GM18507 (cell line): ENCODE measurements at regions not wholly inside any gene's neighbourhood (a gene's known extent, or its start where the extent isn't known, plus 50 kb on each side); places are given as distances from the start of the nearest gene placed in this dataset.

Source experiments
- DNase-seq: peaks from one replicate; pipeline ENCODE4 v3.0.0; 2011; ENCODE audit warnings: low read depth; ENCODE audit not compliant: insufficient read length; ENCODE audit errors: extremely low spot score
- FAIRE-seq: peaks from 2 replicates; lab custom pipeline; 2011; peaks lifted over from hg19 to GRCh38; lab: Jason Lieb, UNC

DNA sequence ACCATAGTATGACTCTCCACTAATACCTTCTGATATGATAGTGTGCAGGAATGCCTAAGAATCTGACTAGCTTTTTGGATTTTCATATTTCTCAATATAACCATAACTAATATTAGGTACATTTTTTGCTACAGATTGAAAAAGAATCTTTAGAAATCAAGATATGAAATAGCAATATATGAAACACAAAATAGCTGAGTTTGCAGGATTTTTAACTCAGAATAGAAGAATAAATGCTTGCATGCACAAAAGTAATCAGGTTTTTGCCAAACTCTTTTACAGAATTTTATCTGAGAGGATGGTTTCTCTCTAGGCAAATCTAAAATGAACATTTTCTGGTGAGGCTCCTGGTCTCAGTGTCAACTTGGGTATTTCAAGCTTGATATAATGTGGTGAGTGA is 402.6 kb downstream of the TMEM232 start:
- no peak for DNase-seq
- no peak for FAIRE-seq

DNA sequence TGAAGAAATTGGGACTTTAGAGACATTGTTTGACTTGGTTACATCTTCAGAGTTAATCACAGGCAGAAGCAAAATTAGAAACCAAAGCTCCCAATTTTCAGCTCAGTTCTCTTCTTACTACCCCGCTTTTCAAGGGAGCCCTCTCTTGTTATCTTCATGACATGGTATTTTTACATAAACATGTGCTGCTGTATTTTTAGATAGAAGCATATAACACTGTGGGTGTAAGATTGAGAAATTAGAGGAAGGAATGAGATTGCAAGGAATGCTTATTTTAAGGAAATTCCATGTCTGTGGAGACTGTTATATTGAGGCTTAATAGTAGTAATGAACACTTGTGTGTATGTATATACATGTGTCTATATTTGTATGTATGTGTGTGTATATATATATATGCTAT is 401.6 kb downstream of the TMEM232 start:
- no peak for FAIRE-seq
- no peak for DNase-seq

DNA sequence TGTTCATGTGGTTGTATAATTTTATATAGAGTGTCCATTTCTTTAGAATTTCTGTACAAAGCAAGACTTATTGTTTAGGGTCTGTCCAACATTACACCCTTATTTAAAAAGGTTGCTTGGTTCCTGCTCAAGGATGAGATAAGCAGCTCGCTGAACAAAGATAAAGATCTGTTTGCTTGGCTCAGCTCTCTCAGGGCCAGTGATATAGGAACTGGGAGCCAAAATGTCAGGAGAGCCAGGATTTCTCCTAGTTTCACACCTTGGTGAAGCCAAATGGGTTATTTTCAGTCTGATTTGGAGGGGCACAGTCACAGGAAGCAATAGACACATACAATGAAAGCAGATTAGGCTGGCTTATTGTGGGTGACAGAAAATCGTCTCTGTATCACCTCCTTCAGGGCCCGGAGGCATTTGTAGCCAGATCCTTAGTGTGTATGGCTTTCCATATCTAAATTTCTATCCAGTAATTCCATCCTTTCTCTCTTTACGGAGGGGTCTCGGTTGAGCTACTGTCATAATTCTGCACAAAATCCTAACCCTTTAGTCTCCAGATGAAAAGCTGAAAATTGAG is 396.4 kb downstream of the TMEM232 start:
- FAIRE-seq = no peak
- DNase-seq = no peak

DNA sequence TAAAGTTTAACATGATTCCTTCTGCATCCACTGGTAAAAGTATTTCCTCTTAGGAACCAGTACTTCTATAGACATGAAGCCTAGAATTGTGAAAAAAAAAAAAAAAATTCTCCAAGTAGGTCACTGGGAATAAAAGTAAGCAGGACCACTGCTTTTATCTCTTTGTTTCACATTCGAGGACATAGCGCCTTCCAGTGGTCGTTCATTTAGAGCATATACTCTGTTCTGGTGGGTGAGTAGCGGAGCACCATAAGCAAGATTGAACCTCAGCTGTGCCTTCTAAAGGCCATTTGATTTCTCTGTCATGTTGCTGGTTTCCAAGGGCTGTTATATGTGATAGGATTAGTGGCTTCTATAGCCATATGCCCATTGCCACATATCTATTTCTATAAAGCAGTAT is 393.1 kb downstream of the TMEM232 start:
- no peak for DNase-seq
- FAIRE-seq = no peak

DNA sequence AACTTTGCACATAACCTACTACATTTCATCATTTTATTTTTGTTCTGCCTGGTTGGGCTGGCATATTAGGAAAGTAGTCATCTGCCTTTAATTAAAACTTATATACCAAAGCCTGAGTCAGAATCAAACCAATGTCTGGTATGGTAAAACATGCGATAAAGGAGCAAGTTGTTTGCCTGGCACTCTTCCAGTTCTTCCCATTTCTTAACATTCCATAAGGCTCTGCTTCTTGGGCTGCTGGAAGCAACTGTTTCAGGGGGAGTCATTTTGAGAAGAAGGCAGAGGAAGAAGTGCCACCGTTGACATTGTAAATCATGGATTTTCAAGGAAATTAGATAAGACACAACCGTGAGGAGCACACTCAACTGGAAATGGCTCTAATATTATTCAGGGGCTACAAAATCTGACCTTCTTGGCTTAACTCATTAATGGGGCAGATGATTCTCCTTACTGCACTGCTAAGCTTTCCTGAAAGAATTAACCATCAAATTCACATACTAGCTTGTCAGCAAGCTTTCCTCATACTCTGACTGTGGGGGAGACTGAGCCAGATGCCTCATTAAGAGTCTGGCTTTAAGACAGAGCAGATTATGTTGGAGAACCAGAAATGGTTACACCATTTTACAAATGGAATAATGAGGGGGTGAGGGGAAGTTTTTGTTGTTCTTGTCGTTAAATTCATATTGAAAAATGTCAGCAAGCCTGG is 391.0 kb downstream of the TMEM232 start:
- FAIRE-seq (no peak), DNase-seq (no peak)

DNA sequence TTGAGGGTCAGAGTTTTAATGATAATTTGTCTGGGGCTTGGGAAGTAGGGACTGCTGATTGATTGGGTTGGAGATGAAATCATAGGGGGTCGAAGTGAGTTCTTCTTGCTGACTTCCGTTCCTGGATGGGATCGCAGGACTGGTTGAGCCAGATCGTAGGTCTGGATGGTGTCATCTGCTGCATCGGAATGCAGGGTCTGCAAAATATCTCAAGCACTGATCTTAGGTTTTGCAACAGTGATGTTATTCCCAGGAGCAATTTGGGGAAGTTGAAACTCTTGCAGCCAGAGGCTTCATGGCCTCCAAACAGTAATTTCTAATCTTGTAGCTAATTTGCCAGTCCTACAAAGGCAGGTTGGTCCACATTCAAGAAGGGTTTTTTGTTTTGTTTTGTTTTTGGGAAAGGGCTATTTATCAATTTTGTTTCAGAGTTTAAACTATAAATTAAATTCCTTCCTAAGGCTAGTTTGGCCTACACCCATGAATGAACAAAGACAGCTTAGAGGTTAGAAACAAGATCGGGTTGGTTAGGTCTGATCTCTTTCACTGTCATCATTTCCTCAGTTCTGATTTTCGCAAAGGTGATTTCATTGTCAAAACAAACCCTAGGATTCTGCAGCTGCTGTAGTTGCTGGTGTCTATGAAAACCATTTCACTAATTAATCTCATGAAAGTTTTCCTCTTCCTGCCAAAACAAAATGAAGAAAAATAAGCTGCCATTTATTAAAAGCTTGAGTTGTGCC is 388.0 kb downstream of the TMEM232 start:
- DNase-seq (no peak), FAIRE-seq (no peak)

DNA sequence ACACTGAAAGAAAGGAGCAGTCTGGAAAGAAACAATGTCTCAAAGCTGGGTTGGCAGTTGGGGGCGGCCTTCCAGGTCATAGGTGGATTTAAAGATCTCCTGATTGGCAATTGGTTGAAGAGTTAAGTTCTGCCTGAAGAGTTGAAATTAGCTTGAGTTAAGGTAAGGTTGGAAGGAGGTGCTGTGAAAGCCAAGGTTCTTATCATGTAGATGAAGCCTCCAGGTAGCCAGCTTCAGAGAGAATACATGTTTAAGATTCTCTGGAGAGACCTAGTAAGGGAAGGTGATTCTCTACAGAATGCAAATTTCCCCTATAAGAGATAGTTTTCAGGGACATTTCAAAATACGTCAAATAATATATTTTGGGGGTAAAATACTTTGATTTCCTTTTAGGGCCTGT is 387.1 kb downstream of the TMEM232 start:
- FAIRE-seq (no peak), DNase-seq (no peak)

DNA sequence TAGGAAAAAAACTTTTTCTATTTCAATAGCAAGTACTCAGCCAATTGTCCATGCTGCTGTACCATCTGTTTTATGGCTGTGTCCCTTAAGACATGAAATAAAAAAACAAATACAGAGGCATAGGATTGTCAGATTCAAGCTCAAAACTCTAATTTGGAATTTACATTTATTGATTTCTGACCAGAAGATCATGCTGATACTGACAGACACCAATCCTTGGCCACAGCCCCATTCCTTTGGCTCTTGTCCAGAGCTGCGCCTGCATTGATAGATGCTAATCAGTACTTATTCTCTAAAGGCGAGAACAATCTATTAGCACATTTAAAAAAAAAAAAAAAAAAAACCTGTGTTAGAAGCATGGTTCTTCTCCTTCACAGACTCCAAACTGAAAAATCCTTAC is 384.6 kb downstream of the TMEM232 start:
- no peak for DNase-seq
- no peak for FAIRE-seq

DNA sequence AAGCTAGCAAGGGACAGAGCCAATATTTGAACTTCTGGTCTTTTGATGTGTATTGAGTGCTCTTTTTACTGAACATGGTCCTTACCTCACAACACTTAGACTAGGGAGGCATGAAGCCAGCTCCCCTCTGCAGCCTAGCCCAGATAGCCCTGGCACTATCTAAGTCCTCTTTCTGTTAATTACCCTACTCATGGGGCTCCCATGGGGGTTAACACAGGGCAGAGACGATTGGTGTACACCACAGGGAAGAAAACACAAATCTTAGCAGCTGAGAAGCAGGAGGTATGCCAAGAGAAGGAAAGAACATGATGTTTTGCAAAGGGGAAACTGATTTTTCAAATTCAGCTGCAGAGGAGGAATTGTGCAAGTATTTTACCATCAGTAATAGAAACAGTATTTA is 383.8 kb downstream of the TMEM232 start:
- FAIRE-seq = no peak
- DNase-seq = no peak

DNA sequence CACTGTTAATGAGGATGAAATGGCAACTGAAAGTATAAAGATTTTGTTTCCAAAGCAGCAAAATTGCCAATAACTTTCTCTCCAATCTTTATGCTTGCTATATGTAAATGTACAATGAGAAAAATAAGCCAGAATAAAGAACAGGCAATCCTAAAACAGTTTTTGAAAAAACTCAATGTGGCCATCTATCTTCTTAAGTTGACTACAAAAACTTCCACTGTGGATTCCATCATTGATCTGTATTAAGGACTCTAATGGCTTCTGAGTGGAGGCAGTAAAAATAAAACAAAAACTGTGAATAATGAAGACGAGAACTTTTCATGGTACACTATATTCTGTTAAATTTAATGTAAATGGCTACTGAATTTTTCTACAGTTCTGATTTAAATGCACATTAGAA is 382.9 kb downstream of the TMEM232 start:
- FAIRE-seq (no peak), DNase-seq (no peak)

DNA sequence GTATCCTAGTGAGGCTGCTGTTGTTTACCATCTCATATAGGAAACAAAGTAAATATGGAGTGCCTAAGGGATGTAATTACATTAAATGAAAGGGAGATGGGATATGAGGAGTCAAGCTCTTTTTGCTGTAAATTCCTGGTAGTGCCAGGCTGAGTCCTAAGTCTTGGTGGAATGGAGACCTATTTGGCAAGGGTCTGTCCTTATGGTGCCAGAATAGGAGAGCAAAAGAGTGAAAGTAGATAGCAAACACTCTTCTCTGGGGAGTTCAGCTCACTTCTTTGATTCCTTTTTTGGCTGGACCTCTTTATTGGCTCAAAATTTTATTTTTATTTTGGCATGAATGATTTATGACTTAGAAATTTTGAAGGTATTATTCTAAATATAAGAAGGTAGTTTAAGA is 380.8 kb downstream of the TMEM232 start:
- FAIRE-seq (no peak), DNase-seq (no peak)

DNA sequence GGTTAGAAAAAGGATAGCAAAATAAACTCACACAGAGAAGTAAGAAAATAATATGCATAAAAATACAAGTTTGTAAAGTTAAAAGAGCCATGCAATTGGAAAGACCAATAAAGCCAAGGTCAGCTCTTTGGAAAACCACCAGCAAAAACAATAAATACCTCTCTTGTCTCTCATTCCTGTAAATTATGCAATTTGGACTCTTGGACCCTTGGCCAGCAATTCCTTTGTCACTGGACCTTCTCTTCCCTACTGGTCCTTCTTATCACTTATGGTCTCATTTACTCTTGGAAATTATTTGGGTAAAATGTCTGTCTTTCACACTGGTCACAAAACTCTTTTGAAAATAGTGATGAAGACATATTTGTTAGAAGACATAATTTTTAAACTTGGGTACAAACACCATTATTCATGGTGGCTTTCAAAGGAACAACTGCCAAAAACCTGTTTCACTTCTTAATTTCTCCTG is 379.5 kb downstream of the TMEM232 start:
- DNase-seq (no peak), FAIRE-seq (no peak)

DNA sequence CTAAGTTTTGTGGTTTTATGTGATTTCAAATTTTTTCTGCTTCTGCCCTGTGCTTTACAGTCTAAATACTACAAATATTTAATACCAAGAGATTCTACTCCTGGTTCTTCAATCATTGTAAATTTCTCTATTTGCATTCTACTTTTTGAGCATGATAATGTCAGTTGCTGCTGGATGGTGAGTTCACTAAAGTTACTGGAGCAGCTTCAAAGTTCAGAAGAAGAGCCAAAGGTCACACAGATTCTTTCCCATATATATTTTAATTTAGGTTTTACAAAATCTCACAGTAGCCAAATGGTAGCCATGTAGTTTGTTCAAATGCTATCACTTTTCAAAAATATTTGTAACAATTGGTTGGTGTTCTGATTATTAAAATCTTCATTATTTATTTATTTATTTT is 378.7 kb downstream of the TMEM232 start:
- no peak for FAIRE-seq

DNA sequence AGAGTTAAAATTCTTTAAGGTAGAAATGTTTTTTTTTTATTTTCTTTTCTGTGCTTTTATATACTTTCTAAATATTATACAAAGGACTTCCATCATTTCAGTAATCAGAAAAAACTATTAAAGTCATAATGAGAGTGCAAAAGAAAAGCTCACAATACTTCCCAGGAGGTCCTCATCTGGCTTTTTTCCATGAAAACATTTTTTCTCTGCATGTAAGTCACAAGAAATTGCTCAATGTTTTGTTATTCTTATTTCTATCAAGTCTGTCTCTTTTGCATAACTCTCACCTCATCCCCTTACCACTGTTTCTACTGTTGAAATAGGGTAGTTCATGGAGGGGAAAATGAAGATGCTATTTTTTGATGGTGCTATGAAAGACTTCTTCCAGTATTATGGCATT is 375.0 kb downstream of the TMEM232 start:
- DNase-seq = no peak
- FAIRE-seq = no peak

More for the DNA sequence above, 378.7 kb downstream of the TMEM232 start:
- no peak for DNase-seq

DNA sequence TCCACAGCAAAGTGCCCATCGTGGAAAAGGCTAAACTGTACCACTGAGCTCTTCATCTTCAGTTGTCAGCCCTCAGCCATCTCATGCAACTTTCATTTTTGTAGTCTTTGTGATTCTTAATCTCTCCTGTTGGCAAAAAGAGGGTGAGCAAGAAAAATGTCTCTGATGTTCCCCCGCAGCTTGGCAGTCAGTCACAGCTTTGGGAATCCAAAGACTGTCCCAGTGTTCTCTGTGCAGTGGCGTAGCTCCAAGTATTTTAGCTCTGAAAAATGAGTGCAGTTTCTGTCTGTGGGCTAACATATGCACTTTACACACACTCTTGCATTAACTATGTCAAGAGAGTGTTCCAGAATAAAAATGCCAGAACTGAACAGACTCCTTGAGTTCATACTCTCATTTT is 372.2 kb downstream of the TMEM232 start:
- no peak for FAIRE-seq
- no peak for DNase-seq

DNA sequence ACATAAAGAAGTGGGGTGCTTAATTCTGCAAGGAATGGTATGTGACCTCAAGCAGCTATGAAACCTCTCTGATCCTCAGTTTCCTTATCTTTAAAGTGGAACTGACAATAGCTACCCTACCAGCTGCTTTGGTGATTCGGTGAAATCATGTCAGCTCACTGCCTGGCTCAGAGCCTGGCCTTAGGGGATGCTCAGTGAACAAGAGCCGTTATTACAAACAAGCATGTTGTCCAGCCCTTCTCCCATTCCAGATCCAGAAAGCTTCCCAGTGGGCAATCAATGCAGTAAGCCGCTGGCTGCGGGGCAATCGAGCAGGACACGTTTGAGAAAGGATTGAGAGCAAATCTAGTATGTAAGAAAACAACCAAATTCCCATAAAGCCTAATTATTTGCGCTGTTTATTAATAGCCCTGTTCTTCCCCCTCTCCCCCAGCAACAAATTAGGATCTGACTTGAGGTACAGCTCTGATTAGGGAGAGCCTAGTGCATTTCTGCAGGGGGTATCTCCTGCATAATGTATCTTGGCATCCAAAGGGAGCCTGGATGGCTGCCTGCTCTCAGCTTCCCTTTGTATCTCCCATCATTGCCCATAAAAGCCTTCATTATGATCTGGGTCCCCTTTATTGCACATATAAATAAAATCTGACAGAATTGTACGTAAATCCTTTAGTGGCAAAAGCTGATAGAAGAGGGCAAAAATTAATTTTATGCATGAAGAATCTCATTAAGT is 371.4 kb downstream of the TMEM232 start:
- FAIRE-seq (no peak), DNase-seq (no peak)

DNA sequence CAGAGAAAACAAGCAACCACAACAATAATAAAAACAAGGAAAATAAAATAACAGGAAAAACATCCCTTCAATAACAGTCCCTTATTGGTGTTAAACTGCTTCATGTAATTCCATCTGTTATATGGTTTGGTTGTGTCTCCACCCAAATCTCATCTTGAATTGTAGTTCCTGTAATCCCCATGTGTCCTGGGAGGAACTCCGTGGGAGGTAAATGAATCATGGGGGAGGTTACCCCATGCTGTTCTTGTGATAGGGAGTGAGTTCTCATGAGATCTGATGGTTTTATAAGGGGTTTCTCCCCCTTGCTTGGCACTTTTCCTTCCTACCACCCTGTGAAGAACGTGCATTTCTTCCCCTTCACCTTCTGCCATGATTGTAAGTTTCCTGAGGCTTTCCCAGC is 369.8 kb downstream of the TMEM232 start:
- no peak for FAIRE-seq
- DNase-seq = no peak

DNA sequence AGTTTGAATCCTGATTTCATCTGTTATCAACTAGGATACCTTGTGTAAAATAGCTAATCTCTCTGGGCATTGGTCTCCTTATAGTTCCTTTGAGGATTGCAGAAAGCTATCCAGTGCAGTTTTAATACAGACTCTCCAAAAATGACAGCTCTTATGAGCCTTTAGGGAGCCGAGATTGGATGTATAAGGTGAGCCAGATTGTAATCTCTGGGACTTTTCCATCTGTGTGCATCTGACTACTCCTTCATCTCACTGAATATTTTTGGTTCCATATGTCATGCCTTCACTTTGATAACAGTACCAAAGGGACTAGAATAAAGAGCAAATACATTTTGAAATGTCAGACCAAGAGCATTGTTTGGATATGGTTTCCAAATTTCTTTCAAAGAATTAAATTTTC is 367.2 kb downstream of the TMEM232 start:
- FAIRE-seq (no peak), DNase-seq (no peak)

DNA sequence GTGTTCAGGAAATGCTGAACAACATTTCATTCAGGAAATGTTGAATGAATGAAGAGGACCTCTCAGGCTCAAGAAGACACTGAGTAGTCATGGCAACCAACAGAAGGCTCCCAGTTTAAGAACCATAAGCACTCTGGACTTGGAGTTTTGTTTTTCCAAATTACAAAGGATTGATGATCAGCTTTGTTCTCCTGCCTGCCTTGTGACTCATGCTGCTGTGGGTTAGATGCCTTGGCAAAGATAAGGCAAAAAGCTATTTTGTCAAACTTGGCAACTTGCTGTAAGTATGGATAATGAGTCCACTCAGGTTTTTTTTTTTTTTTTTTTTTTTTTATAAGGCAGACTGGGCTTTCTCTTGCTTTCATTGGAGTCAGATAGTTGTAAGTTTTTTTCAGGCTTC is 365.0 kb downstream of the TMEM232 start:
- DNase-seq (no peak), FAIRE-seq (no peak)

DNA sequence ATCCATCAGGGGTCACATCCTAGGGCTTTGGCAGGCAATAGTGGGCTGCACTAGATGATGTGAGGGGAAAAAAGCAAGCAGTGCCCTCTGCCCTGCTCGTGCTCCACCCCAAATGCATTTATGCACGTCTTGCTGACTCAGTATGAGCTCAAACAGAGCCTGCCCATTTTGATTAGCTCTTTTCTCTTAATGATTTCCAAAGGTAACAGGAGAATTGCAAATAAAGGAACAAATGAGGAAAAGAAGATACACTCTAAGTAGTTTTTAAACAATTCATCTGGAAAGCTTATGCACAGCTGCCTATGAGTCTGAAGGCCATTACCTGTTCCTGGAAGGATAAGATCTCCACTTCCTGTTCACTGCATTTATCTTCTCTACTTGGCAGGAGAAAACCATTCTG is 364.2 kb downstream of the TMEM232 start:
- no peak for FAIRE-seq
- no peak for DNase-seq
